HepG2 (cell line): ENCODE measurements at regions not wholly inside any gene's neighbourhood (a gene's known extent, or its start where the extent isn't known, plus 50 kb on each side); places are given as distances from the start of the nearest gene placed in this dataset.
A peak's percentile ranks its signal among the peaks of the same experiment; 100 is the strongest.

ENCODE experiments used
- EHMT2 ChIP-seq: fragments of 200-600 bp; sonication (generic); IDR thresholded peaks from 2 replicates; pipeline ENCODE4 v1.7.0; 2017; ENCODE audit warnings: antibody characterized with exemption, low read depth, low read length, borderline replicate concordance
- GABPB1 ChIP-seq: IDR thresholded peaks from 2 replicates; pipeline ENCODE4 v1.6.1; 2016; ENCODE audit warnings: mild to moderate bottlenecking, missing genetic modification reagents, moderate library complexity, missing compliant biosample characterization
- MZF1 ChIP-seq: sonication (generic); formaldehyde crosslinking; IDR thresholded peaks from 2 replicates; pipeline ENCODE4 v1.8.1; 2023; ENCODE audit warnings: mild to moderate bottlenecking, missing genetic modification reagents, borderline replicate concordance
- NONO ChIP-seq, 2 experiments: fragments of 450-650 bp in 1 of 2; sonication (generic) in 1 of 2; formaldehyde crosslinking in 1 of 2; IDR thresholded peaks in 1 of 2; conservative IDR thresholded peaks in 1 of 2; 2 replicates each; pipeline versions ENCODE4 v1.6.1 to v1.8.0; 2017 to 2022; ENCODE audit warnings: mild to moderate bottlenecking in 1 of 2, missing genetic modification reagents in 1 of 2, moderate library complexity in 1 of 2
- RXRA ChIP-seq: sonication (generic); formaldehyde crosslinking; IDR thresholded peaks from 2 replicates; pipeline ENCODE4 v1.5.1; 2020; ENCODE audit warnings: missing genetic modification reagents
- SAP130 ChIP-seq: IDR thresholded peaks from 2 replicates; pipeline ENCODE4 v1.6.1; 2016; ENCODE audit warnings: low read depth
- ZBTB38 ChIP-seq: sonication (generic); formaldehyde crosslinking; IDR thresholded peaks from 2 replicates; pipeline ENCODE4 v1.5.1; 2020; ENCODE audit warnings: mild to moderate bottlenecking, missing genetic modification reagents
- ZNF367 ChIP-seq: sonication (generic); formaldehyde crosslinking; IDR thresholded peaks from 2 replicates; pipeline ENCODE4 v1.4.0; 2020; ENCODE audit warnings: missing genetic modification reagents, borderline replicate concordance
- ZNF501 ChIP-seq: sonication (generic); formaldehyde crosslinking; IDR thresholded peaks from 2 replicates; pipeline ENCODE4 v1.5.1; 2020; ENCODE audit warnings: mild to moderate bottlenecking, moderate library complexity, missing genetic modification reagents
- ZNF615 ChIP-seq: sonication (generic); formaldehyde crosslinking; IDR thresholded peaks from 2 replicates; pipeline ENCODE4 v1.5.0; 2020; ENCODE audit warnings: mild to moderate bottlenecking, missing genetic modification reagents, borderline replicate concordance
- ZSCAN9 ChIP-seq: IDR thresholded peaks from 2 replicates; pipeline ENCODE4 v1.6.1; 2016; ENCODE audit warnings: borderline replicate concordance
- TF ChIP-seq, protein P1 (sequence below), 2 experiments: IDR thresholded peaks; 2 replicates each; pipeline ENCODE4 v1.6.1; 2011 to 2012; ENCODE audit warnings: low read length in 2 of 2, borderline replicate concordance in 1 of 2, low read depth in 1 of 2, mild to moderate bottlenecking in 1 of 2, moderate library complexity in 1 of 2
- TF ChIP-seq, protein P2 (sequence below): IDR thresholded peaks from 2 replicates; pipeline ENCODE4 v1.6.1; 2016; ENCODE audit warnings: low read depth, borderline replicate concordance
- TF ChIP-seq, protein P3 (sequence below): sonication (generic); formaldehyde crosslinking; IDR thresholded peaks from 2 replicates; pipeline ENCODE4 v1.8.0; 2023; ENCODE audit warnings: mild to moderate bottlenecking, missing genetic modification reagents
- TF ChIP-seq, protein P4 (sequence below): IDR thresholded peaks from 2 replicates; pipeline ENCODE4 v1.4.0; 2020; ENCODE audit warnings: mild to moderate bottlenecking, missing genetic modification reagents
- TF ChIP-seq, protein P5 (sequence below): sonication (generic); formaldehyde crosslinking; IDR thresholded peaks from 2 replicates; pipeline ENCODE4 v1.9.0; 2022; ENCODE audit warnings: missing genetic modification reagents, mild to moderate bottlenecking, borderline replicate concordance

DNA sequence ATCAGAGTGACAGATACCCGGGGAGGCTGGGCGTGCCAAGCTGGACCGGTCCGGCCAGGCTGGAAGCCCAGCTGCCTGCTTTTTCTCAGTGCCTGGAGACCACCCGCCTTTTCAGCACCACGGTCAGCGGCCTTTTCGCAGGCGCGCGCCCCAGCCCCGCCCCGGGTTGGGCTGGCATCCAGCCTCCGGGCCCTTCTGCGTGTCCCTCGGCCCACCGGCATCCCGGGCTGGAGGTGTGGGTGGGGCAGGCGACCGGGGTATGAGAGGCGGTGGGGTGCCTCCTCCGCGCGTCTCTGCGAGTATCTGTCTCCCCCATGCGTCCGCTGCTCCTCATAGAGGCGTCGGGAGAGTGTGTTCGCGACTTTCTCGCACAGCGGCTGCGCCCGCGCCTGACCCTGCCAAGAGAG, 102.5 kb downstream of the MRM1 start (continued):
- TF ChIP-seq, protein P1, sequence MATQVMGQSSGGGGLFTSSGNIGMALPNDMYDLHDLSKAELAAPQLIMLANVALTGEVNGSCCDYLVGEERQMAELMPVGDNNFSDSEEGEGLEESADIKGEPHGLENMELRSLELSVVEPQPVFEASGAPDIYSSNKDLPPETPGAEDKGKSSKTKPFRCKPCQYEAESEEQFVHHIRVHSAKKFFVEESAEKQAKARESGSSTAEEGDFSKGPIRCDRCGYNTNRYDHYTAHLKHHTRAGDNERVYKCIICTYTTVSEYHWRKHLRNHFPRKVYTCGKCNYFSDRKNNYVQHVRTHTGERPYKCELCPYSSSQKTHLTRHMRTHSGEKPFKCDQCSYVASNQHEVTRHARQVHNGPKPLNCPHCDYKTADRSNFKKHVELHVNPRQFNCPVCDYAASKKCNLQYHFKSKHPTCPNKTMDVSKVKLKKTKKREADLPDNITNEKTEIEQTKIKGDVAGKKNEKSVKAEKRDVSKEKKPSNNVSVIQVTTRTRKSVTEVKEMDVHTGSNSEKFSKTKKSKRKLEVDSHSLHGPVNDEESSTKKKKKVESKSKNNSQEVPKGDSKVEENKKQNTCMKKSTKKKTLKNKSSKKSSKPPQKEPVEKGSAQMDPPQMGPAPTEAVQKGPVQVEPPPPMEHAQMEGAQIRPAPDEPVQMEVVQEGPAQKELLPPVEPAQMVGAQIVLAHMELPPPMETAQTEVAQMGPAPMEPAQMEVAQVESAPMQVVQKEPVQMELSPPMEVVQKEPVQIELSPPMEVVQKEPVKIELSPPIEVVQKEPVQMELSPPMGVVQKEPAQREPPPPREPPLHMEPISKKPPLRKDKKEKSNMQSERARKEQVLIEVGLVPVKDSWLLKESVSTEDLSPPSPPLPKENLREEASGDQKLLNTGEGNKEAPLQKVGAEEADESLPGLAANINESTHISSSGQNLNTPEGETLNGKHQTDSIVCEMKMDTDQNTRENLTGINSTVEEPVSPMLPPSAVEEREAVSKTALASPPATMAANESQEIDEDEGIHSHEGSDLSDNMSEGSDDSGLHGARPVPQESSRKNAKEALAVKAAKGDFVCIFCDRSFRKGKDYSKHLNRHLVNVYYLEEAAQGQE (IDR thresholded peaks at IDR 0.05; ENCODE audit: borderline replicate concordance in 1 of 2, low read depth in 1 of 2, low read length in 2 of 2) = peak in 1 of 2 experiments; percentile 95
- 0 out of 2 replicates have a peak, but pooled peaks have one; percentile 18 for TF ChIP-seq ZBTB38
- TF ChIP-seq, protein P2, sequence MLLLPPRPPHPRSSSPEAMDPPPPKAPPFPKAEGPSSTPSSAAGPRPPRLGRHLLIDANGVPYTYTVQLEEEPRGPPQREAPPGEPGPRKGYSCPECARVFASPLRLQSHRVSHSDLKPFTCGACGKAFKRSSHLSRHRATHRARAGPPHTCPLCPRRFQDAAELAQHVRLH (CRISPR knock-in tag) = peak; percentile 36; the same call in 1 of the 2 replicates
- TF ChIP-seq SAP130 (CRISPR knock-in tag) = 0 out of 2 replicates have a peak, but pooled peaks have one; percentile 12
- TF ChIP-seq, protein P3, sequence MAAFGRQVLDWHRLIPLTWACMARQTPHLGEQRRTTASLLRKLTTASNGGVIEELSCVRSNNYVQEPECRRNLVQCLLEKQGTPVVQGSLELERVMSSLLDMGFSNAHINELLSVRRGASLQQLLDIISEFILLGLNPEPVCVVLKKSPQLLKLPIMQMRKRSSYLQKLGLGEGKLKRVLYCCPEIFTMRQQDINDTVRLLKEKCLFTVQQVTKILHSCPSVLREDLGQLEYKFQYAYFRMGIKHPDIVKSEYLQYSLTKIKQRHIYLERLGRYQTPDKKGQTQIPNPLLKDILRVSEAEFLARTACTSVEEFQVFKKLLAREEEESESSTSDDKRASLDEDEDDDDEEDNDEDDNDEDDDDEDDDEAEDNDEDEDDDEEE (CRISPR knock-in tag) = 0 out of 2 replicates have a peak, but pooled peaks have one; percentile 29
- TF ChIP-seq ZNF615 = no peak
- TF ChIP-seq ZSCAN9 (CRISPR knock-in tag) = peak; percentile 75; the same call in 1 of the 2 replicates
- peak; percentile 72; the same call in 1 of the 2 replicates for TF ChIP-seq ZNF367
- TF ChIP-seq MZF1 (CRISPR knock-in tag) = no peak
- TF ChIP-seq, protein P4, sequence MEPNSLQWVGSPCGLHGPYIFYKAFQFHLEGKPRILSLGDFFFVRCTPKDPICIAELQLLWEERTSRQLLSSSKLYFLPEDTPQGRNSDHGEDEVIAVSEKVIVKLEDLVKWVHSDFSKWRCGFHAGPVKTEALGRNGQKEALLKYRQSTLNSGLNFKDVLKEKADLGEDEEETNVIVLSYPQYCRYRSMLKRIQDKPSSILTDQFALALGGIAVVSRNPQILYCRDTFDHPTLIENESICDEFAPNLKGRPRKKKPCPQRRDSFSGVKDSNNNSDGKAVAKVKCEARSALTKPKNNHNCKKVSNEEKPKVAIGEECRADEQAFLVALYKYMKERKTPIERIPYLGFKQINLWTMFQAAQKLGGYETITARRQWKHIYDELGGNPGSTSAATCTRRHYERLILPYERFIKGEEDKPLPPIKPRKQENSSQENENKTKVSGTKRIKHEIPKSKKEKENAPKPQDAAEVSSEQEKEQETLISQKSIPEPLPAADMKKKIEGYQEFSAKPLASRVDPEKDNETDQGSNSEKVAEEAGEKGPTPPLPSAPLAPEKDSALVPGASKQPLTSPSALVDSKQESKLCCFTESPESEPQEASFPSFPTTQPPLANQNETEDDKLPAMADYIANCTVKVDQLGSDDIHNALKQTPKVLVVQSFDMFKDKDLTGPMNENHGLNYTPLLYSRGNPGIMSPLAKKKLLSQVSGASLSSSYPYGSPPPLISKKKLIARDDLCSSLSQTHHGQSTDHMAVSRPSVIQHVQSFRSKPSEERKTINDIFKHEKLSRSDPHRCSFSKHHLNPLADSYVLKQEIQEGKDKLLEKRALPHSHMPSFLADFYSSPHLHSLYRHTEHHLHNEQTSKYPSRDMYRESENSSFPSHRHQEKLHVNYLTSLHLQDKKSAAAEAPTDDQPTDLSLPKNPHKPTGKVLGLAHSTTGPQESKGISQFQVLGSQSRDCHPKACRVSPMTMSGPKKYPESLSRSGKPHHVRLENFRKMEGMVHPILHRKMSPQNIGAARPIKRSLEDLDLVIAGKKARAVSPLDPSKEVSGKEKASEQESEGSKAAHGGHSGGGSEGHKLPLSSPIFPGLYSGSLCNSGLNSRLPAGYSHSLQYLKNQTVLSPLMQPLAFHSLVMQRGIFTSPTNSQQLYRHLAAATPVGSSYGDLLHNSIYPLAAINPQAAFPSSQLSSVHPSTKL (CRISPR knock-in tag) = 0 out of 2 replicates have a peak, but pooled peaks have one; percentile 16
- 0 out of 2 replicates have a peak, but pooled peaks have one; percentile 20 for TF ChIP-seq ZNF501
- TF ChIP-seq GABPB1 (CRISPR knock-in tag) = peak; percentile 32; the same call in 1 of the 2 replicates
- TF ChIP-seq NONO (IDR thresholded peaks at IDR 0.05) = no peak
- TF ChIP-seq NONO (CRISPR knock-in tag; conservative IDR thresholded peaks at IDR 0.05) = no peak
- TF ChIP-seq, protein P5, sequence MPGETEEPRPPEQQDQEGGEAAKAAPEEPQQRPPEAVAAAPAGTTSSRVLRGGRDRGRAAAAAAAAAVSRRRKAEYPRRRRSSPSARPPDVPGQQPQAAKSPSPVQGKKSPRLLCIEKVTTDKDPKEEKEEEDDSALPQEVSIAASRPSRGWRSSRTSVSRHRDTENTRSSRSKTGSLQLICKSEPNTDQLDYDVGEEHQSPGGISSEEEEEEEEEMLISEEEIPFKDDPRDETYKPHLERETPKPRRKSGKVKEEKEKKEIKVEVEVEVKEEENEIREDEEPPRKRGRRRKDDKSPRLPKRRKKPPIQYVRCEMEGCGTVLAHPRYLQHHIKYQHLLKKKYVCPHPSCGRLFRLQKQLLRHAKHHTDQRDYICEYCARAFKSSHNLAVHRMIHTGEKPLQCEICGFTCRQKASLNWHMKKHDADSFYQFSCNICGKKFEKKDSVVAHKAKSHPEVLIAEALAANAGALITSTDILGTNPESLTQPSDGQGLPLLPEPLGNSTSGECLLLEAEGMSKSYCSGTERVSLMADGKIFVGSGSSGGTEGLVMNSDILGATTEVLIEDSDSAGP = 0 out of 2 replicates have a peak, but pooled peaks have one; percentile 19
- peak; percentile 58 for TF ChIP-seq EHMT2
- 0 out of 2 replicates have a peak, but pooled peaks have one; percentile 22 for TF ChIP-seq RXRA (CRISPR knock-in tag)
